ENCODE measurements at regions not wholly inside any gene's neighbourhood (a gene's known extent, or its start where the extent isn't known, plus 50 kb on each side); places are given as distances from the start of the nearest gene placed in this dataset.

- no peak for ATAC-seq
These were observed 61.7 kb downstream of the KCNJ2 start for GRCh38 chr17:70230850-70231640.

- ATAC-seq = no peak
These were observed 63.1 kb downstream of the KCNJ2 start for GRCh38 chr17:70232466-70232865.

DNA sequence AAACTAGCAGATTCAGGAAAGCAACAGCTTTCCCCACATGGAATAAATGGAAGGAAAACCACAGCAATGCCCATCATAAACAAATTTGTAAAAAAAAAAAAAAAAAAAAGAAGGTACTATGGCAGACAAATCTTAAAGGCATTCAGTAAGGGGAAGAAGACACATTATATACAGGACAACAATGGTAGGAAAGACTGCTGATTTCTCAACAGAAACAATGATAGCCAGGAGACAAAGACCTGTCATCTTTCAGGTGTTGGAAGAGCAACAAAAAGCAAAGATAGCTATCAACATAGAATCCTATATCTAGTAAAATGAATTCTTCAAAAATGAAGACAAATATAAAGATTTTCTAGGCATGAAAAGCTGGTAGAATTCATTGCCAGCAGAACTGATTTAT, 65.9 kb downstream of the KCNJ2 start:
- no peak for ATAC-seq

DNA sequence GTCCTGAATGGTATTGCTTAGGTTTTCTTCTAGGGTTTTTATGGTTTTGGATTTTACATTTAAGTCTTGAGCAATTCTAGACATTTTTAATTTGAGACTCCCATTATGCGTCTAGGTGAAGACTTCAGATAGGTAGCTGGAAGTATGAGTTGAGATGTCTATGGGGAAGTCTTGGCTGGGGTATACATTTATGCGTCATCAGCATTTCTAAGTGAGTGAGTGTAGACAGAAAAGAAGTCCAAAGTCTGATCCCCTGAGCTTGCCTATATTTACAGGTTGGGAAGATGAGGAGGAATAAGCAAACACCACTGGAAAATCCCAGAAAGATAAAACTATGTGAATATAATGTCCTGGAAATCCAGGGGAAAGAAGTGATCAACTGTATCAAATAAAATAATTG, 68.9 kb downstream of the KCNJ2 start:
- ATAC-seq = no peak

DNA sequence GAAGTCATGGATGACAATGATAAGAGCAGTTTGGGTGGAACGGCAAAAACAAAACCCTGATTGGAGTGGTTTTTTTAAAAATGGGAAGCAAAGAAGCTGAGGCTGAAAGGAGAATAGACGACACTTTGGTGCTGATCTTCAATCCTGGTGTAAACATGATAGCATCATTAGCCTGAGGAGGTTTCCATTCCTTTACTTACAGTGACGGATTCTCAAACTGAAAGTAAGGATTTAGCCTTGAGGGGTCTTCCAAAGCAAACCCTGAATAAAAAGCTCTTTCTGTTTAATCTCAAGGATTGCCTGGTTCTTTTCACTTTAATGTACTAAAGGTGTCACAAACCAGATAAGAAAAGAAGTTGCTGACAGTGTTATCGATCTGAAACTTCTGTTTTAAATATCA, 69.3 kb downstream of the KCNJ2 start:
- ATAC-seq = no peak

DNA sequence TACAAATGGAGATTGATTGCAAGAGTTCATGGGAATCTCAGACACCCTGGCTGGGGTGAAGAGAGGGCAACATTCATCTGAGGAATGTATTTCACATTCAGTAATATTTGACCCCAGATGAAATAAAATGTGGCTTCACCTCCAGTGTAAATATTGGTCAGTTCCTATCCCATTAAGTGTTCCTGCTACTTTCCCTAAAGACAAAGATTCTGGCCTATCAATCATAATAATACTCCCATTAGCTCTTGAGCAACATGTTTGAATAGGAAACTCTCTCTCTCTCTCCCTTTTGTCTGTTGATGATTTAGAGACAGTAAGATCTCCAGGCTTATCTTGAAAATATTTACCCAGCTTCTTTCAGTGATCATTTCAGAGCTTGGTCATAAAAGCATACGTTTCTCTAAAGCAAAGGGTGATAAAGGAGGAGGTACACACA, 70.1 kb downstream of the KCNJ2 start:
- no peak for ATAC-seq

GRCh38 chr17:70241071-70241470, 71.7 kb downstream of the KCNJ2 start:
- ATAC-seq = no peak

DNA sequence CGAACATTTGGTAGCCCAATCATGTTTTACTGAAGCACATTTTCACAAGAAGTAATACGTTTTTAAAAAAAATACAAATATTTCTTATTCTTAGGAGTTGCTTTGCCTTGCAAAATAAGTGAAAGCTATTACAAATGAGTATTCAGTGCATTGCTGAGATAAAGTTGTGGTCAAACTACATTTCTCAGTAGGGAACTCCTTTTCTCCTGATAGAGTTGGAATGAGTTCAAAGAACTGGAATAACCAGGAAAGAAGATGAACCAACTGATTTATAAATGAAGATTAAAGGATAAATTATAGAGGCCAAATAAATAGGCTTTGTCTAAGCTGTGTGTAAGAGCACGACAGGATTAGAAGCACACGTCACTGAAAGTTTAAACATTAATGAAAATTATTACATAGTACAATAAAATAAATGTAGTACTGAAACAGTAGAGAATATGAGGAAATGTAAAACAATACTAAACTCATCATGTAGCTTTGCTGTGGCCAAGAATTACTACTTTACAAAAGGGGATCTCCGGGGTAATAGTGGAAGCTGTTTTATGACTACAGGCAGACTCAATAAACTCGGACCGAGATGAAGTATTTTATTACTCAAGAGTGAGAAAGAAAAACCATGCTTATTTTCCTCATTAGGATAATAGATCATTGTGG, 73.6 kb downstream of the KCNJ2 start:
- no peak for ATAC-seq

GRCh38 chr17:70251706-70252105, 82.4 kb downstream of the KCNJ2 start:
- ATAC-seq = no peak

DNA sequence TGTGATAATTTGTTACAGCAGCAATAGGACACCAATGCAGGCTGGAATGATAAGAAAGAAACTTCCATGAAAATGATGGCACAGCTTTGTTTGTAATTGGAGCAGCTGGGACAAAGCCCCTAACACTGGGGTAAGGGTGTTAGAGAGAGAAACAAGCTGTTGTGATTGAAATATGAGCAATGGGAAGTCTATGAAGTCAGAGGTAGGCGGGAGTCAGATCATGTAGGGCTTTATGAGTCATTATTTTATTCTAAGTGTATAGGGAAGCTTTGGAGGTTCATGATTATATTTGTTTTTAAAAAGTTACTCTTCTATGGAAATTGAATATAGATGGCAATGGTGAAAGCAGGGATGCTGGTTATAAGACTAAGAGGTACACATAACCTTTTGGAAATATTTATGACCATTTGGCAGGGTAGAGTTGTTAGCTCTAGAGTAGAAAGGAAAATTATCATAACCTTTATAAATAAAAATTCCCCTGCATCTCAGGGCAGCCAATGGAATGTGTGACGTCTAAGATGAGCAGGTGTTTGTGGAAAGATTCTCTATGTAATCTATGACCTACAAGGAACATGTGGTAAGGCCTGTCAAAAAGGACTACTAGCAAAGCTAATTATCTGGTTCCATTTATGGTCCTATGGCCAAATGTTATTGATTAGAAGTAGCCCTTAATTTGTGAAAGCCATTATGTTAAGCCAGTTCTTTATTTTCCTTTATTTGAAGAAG, 85.6 kb downstream of the KCNJ2 start:
- peak; percentile 45 for ATAC-seq

DNA sequence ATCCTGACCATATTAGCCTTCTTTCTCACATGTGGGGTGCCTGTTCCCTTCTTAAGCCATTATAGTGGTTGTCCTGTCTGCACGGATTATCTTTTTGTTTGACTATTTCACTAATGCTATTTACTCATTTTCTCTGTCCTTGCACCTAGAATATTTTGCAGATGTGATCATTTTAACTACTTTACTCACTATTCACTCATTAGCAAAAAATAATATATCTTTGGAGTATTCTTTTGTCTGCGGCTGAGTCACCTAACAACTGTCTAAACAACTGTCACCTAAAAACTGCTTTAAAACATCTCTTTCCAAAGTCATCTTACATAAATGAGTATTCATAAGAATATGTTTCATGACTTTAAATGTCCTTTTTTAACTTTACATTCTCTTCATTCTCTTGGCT, 87.4 kb downstream of the KCNJ2 start:
- no peak for ATAC-seq

- no peak for ATAC-seq
These were observed 89.1 kb downstream of the KCNJ2 start for GRCh38 chr17:70258465-70258864.

DNA sequence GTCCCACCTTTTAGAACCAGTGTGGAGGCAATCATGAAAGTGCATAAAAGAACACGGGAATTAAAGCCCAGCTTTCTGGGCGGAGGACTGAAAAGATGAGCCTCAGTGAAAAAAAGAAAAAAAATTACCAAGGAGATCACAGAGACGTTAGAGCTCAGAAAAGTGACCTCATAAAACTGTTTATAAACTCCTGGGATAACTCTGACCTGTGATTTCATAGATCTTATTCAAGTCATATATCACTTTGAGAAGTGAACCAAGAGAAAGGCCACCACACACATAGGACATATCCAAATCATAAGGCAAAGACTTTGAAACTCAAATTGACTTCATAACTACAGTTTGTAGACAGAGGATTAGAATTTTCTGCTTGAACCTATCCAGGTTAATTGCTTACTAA, 90.1 kb downstream of the KCNJ2 start:
- no peak for ATAC-seq

- ATAC-seq = no peak
These were observed 91.8 kb downstream of the KCNJ2 start for GRCh38 chr17:70261170-70261569.

DNA sequence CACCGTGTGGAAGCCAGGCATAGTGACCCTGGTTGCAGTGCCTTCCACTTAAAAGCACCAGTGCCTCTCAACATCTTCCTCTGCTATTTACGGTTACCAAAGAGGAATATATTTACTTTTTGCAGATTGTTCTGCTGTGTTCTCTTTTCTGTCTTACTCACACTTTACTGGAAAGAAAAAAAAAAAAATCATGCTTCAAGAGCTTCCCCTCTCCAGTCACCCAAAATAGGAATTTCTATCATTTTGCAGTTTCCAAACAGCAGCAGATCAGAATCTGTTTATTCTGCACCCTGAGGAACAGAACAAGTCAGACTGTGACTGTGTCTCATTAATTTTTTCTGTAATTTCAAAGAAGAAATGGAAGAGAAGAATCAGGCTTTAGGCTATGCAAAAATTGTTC, 96.1 kb downstream of the KCNJ2 start:
- no peak for ATAC-seq

DNA sequence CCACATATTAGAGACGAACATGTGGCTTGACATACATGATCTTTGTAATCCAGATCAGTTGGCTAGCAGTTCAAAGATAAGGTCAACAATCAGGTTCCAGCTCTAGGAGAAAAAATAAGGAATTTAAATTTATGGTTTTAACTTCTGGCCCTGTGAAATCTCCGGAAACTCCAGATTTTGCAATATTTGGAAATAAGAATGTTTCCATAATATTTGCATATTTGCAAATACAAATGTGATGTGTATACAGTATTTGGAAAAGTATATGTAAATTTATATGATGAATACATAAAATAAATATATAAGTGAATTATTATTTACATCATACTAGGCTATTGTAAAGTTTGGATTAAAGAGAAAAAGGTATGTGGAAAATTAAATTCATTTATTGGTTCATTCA, 97.1 kb downstream of the KCNJ2 start:
- no peak for ATAC-seq

- no peak for ATAC-seq
These were observed 99.1 kb downstream of the KCNJ2 start for GRCh38 chr17:70268383-70268782.

GRCh38 chr17:70270554-70270953, 101.2 kb downstream of the KCNJ2 start:
- no peak for ATAC-seq

- ATAC-seq = no peak
These were observed 101.9 kb downstream of the KCNJ2 start for GRCh38 chr17:70271200-70271599.

GRCh38 chr17:70271672-70272071, 102.3 kb downstream of the KCNJ2 start:
- ATAC-seq = no peak

DNA sequence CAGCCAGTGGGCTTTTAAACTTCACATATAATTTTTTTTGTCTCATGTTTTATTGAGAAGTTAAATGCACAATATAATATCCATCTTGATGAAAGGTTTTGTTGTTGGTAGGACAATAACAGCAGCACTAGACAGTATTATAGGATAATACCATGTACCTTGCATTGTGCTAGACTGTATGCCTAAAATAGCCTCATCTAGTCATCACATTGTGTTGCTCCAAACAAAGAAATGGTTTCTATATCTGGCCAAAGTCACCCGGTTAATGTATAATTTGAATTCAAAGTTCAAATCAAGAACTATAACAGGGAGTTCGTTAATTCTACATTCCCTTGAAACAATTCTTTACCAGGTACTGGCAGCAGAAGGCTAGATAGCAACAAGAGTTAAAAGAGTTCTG, 104.9 kb downstream of the KCNJ2 start:
- ATAC-seq = no peak

DNA sequence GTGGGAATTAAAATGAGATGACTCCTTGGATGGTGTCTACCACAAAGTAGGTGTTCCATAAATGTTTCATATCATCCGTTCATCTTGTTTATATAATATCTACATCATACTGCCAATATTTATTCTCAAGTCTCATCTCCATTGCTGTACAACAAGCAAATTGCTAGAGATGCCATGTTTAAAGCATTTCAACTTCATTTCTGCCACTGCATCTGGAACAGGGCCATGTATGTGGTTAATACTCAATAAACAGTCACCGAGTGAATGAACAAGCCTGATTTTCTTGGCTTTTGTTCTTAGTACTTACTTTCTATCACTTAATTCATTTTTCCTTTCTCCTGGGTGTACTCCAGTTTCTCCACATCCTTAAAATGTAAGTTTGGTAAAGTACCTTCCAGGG, 107.6 kb downstream of the KCNJ2 start:
- ATAC-seq = no peak

DNA sequence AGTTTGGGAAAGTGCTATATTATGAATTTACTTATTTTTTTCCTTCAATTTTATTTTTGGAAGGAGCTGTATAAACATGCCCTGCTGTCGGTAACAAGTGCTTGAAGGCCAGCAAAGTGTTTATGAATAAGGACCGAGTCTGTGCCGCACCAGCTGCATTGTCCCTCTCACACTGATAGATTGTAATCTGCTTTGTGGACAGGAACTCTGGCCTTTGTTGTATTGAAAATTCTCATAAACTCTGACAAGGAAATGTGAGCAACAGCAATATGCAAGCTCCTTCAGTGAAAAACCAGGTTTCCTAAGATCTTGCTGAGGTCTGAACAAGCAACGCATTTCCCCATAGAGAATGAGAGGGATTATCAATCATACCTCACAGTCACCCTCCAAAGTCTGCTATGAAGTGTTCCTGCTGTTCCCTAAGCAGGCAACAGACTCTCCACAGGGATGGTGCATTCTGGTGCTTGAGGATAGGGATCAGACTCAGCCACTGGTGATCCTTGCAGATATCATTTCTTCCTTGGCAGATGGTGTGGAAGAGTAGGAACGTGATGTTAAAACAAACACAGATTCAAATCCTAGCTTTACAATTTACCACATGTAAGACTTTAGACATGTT, 109.6 kb downstream of the KCNJ2 start:
- ATAC-seq = no peak
